GM21825 (cell line): ENCODE measurements at regions not wholly inside any gene's neighbourhood (a gene's known extent, or its start where the extent isn't known, plus 50 kb on each side); places are given as distances from the start of the nearest gene placed in this dataset.

Source experiments
- ATAC-seq: cut with Tn5 transposase; IDR thresholded peaks from one replicate; pipeline ENCODE4 v1.9.1; 2021; ENCODE audit warnings: mild to moderate bottlenecking, moderate library complexity; ENCODE audit not compliant: unreplicated experiment

GRCh38 chr1:209399800-209400199, 183.7 kb upstream of the CAMK1G start:
- ATAC-seq, result no peak

GRCh38 chr1:209400351-209401220, 182.9 kb upstream of the CAMK1G start:
- ATAC-seq, result no peak

GRCh38 chr1:209402697-209403096, 180.8 kb upstream of the CAMK1G start:
- ATAC-seq, result no peak

- ATAC-seq, result no peak
These were observed 179.6 kb upstream of the CAMK1G start for GRCh38 chr1:209403921-209404320.

- no peak for ATAC-seq
These were observed 178.9 kb upstream of the CAMK1G start for GRCh38 chr1:209404577-209404976.

GRCh38 chr1:209405183-209405814, 178.2 kb upstream of the CAMK1G start:
- no peak for ATAC-seq

GRCh38 chr1:209406168-209406567, 177.3 kb upstream of the CAMK1G start:
- no peak for ATAC-seq

- ATAC-seq, result no peak
These were observed 176.9 kb upstream of the CAMK1G start for GRCh38 chr1:209406595-209406994.

- ATAC-seq, result no peak
These were observed 173.7 kb upstream of the CAMK1G start for GRCh38 chr1:209409780-209410179.

- ATAC-seq, result no peak
These were observed 172.0 kb upstream of the CAMK1G start for GRCh38 chr1:209411491-209411929.

GRCh38 chr1:209412036-209412435, 171.5 kb upstream of the CAMK1G start:
- no peak for ATAC-seq

- no peak for ATAC-seq
These were observed 170.9 kb upstream of the CAMK1G start for GRCh38 chr1:209412566-209412965.

GRCh38 chr1:209413062-209413461, 170.5 kb upstream of the CAMK1G start:
- no peak for ATAC-seq

GRCh38 chr1:209414803-209415329, 168.6 kb upstream of the CAMK1G start:
- ATAC-seq, result no peak

GRCh38 chr1:209416039-209416438, 167.5 kb upstream of the CAMK1G start:
- ATAC-seq, result no peak

- ATAC-seq, result no peak
These were observed 166.8 kb upstream of the CAMK1G start for GRCh38 chr1:209416716-209417115.

- no peak for ATAC-seq
These were observed 165.8 kb upstream of the CAMK1G start for GRCh38 chr1:209417761-209418160.

- no peak for ATAC-seq
These were observed 163.2 kb upstream of the CAMK1G start for GRCh38 chr1:209420276-209420675.

GRCh38 chr1:209421186-209421585, 162.3 kb upstream of the CAMK1G start:
- no peak for ATAC-seq

GRCh38 chr1:209421978-209422680, 161.4 kb upstream of the CAMK1G start:
- ATAC-seq, result no peak

GRCh38 chr1:209425959-209426358, 157.6 kb upstream of the CAMK1G start:
- ATAC-seq, result no peak
